Cardiac fibroblast (primary cell): ENCODE measurements at regions not wholly inside any gene's neighbourhood (a gene's known extent, or its start where the extent isn't known, plus 50 kb on each side); places are given as distances from the start of the nearest gene placed in this dataset.

Experiments
- DNase-seq, 2 donors: peaks; one replicate each; pipeline versions ENCODE4 v3.0.0 to v3.0.0-alpha.2; 2010; ENCODE audit warnings: low read depth in 2 of 2
- H3K4me3 ChIP-seq, 2 donors: replicated peaks in 1 of 2; 1 replicate in 1 of 2; 2 replicates in 1 of 2; pipeline ENCODE4 v1.5.1; 2011; ENCODE audit warnings: low read depth in 2 of 2, low read length in 2 of 2, mild to moderate bottlenecking in 2 of 2, moderate library complexity in 1 of 2
- CTCF ChIP-seq: IDR thresholded peaks from one replicate; pipeline ENCODE4 v1.5.1; 2011; ENCODE audit warnings: low read depth, mild to moderate bottlenecking, low read length, inconsistent platforms

DNA sequence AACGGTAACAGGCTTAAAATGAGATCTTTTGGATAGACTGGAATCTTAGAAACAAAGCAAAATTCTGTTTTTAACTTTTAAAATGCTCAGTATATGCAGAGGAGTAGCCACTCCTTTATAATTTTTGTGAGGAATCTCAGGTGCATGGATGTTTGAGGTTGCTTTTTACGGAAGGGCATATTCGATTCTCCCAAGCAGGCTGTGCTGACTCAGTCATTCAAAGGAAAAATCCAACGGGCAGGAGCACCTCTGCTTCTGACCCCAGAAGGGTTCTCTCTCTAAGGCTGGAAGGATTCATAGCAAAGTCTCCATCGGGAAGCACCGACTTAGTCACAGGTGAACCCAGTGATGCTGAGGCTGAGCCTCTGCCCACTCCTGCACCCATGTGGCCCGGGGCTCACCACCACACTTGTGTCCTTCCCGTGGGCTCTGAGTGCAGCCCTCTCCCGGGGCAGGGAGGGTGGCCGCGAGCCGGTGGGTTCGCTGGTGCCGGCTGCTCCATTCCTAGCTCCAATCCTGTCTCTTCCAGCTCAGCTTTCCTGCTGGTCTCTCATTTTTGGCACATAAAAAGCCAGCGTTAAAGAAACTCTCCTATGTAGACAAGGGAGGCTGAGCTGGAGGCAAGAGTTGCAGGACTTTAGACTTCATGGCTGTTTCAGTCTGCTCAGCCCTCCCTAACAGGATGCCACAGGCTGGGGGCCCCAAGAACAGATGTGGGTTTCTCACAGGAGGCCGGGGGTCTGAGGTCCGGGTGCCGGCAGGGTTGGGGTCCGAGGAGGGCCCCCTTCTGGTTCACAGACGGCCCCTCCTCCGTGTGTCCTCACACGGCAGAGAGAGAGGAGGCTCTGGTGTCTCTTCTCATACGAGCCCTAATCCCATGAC lies 135.6 kb upstream of the LPCAT1 start:
- TF ChIP-seq CTCF: no peak
- H3K4me3 ChIP-seq: no peak overlapping the region
- no peak for DNase-seq

DNA sequence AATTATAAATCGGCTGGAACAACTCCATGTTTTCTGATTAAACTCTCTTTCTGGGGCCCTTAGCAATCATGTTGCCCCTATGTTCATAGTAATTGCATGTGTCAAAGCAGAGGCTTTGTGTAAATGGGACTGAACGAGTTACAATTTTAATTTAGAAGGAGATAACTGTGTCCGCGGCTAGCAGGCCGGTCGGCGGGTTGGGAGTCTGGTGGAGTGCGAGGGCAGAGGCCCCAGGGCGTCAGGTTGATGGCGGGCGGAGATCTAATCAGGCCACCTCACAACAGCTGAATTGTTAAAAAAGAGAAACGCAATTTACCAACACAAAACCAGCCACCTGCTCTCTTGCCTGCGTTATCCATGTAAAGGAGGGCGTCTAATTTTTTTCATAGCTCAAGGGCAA lies 134.9 kb upstream of the LPCAT1 start:
- no peak overlapping the region for H3K4me3 ChIP-seq
- no peak for TF ChIP-seq CTCF
- no peak for DNase-seq

DNA sequence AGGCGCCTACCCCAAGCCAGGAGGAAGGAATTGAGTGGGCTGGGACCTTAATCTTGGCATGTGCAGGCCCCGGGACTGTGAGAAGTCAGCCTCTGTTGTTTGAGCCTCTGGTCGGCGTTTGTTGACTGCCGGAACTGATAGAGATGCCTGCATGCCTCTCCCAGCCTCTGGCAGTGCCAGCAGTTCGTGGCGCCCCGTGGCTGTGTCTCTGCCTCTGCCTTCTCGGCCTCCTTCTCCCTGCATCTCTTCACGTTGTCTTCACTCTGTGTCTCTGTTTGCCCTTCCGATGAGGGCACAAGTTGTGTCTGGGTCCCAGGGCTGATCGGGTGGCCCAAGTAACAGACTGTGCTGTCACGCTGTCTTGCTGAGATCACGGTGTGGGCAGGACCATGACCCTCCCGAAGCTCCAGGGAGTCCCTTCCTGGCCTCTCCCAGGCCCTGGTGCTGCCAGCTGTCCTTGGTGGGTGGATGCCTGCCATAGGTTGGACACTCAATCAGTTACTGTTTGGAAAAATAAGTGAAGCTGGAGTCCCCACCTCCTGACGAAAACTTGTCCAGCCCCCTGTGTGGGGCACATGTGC lies 133.5 kb upstream of the LPCAT1 start:
- no peak for DNase-seq
- H3K4me3 ChIP-seq: no peak overlapping the region

GRCh38 chr5:1656271-1656975 lies 132.7 kb upstream of the LPCAT1 start:
- DNase-seq: no peak
- H3K4me3 ChIP-seq: no peak overlapping the region
- no peak for TF ChIP-seq CTCF

More for the DNA sequence above, 133.5 kb upstream of the LPCAT1 start:
- TF ChIP-seq CTCF: no peak

DNA sequence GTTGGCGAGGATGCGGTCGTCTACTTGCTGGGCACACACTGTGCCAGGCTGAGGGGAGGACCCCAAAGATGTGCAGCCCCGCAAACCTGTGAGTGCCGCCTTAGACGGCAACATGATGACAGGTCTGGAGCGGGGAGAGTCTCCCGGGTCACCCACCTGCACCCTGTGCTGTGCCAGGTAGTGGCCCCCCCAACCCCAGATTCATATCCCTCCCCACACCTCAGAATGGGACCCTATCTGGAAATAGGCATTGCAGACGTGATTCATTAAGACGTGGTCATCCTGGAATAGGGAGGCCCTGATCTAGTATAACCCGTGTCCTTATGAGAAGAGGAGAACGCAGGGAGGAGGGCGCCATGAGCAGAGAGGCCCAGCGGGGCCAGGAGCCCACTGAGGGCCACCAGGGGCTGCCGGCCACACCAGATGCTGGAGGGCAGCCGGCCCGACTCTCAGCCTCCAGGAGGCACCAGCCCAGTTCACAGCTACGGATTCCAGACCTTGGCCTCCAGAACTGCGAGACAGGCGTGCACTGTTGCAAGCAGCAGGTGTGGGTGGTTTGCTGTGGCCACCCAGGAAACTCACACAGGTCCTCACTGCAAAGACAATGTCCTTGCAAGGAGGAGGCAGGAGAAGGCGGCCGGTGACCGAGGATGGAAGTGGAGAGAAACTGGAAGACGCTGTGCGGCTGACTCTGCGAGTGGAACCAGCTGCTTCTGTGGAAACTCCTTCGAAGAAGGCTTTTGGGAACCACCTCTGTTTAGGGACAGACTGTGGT lies 131.9 kb upstream of the LPCAT1 start:
- no peak for DNase-seq
- H3K4me3 ChIP-seq: no peak overlapping the region
- no peak for TF ChIP-seq CTCF

- no peak for TF ChIP-seq CTCF
- DNase-seq: no peak
- no peak overlapping the region for H3K4me3 ChIP-seq
These were observed 131.2 kb upstream of the LPCAT1 start for GRCh38 chr5:1654786-1655495.
